ENCODE measurements at regions not wholly inside any gene's neighbourhood (a gene's known extent, or its start where the extent isn't known, plus 50 kb on each side); places are given as distances from the start of the nearest gene placed in this dataset.

DNA sequence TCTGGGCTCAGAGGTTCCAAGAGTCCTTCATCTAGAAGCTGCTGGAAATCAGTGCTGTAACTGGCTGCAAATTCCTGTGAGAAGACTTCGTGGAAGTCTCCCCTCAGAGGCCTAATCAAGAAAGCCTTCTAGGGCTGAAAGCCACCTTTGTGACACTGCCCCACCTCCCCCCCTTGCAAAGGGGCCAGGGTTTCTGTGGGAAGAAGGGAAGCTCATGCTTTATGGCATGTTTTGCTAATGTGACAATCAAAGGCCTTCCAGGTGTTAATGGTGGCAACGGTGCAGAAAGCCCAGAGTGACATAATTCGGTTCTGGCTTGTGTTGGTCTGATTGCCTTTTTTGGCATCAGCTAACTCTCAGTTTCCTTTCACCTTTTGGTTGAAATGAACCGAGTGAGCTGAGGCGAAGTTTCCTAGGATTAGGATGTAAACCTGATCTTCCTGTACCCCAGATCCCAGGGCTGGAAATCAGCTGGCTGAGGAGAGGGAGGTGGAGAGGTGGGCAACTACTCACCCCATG is 126.9 kb upstream of the TRIB2 start:
- DNase-seq (no peak), ATAC-seq (ENCODE audit: insufficient read depth, low FRiP score) (no peak)
- Histone ChIP-seq H3K27me3 (ENCODE audit: control insufficient read depth in 3 of 3, insufficient read depth in 3 of 3, low read length in 2 of 3) (no peaks in the 10 kb centered on the region), H3K9me3 (ENCODE audit: control insufficient read depth in 4 of 4, insufficient read depth in 3 of 4, low read length in 3 of 4) (no peaks in the 10 kb centered on the region), H3K4me1 (ENCODE audit: control insufficient read depth in 5 of 5, insufficient read depth in 5 of 5, low read length in 5 of 5) (peaks cover 0 to 2% (median 0%) of the 10 kb centered on the region in 5 donors), H3K9ac (ENCODE audit: insufficient read depth in 1 of 2, low read length in 2 of 2) (no peak overlapping the region), H3K27ac (ENCODE audit: low read depth in 1 of 2, low read length in 1 of 2) (no peak overlapping the region), H3K36me3 (ENCODE audit: control insufficient read depth in 4 of 4, insufficient read depth in 4 of 4, low read length in 4 of 4) (no peaks in the 10 kb centered on the region), H3K4me3 (no peak overlapping the region)
- 85 to 86% methylated on average over 5 of the region's 5 CpGs for WGBS, 2 donors
- TF ChIP-seq, protein P1, sequence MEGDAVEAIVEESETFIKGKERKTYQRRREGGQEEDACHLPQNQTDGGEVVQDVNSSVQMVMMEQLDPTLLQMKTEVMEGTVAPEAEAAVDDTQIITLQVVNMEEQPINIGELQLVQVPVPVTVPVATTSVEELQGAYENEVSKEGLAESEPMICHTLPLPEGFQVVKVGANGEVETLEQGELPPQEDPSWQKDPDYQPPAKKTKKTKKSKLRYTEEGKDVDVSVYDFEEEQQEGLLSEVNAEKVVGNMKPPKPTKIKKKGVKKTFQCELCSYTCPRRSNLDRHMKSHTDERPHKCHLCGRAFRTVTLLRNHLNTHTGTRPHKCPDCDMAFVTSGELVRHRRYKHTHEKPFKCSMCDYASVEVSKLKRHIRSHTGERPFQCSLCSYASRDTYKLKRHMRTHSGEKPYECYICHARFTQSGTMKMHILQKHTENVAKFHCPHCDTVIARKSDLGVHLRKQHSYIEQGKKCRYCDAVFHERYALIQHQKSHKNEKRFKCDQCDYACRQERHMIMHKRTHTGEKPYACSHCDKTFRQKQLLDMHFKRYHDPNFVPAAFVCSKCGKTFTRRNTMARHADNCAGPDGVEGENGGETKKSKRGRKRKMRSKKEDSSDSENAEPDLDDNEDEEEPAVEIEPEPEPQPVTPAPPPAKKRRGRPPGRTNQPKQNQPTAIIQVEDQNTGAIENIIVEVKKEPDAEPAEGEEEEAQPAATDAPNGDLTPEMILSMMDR (IDR thresholded peaks at IDR 0.05; ENCODE audit: control extremely low read depth, extremely low read depth), result no peak

DNA sequence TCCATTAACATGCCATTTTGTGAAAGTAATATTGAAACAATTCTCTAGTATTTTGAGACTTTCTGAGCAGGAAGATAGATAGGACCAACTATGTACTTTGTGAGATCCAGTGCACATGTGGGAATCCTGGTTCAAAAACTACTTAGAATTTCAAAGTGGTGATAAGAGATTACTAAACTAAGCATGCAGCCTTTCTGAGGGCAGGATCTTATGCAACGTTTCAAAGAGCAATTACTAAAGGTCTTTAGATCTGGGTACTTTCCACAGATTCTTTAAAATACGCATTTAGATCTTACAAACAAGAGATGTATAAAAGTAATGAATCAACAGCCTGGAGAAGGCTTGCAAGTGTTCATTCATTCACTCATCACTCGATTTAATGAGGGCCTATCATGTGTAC is 124.4 kb upstream of the TRIB2 start:
- H3K27ac ChIP-seq (ENCODE audit: low read depth in 1 of 2, low read length in 1 of 2), result no peak overlapping the region
- ATAC-seq (ENCODE audit: insufficient read depth, low FRiP score), result no peak
- WGBS, 2 donors, result 70 to 75% methylated on average over 3 of the region's 3 CpGs
- TF ChIP-seq, protein P1 (IDR thresholded peaks at IDR 0.05; ENCODE audit: control extremely low read depth, extremely low read depth), result no peak
- peaks cover 0 to 1% (median 0%) of the 10 kb centered on the region in 5 donors for H3K4me1 ChIP-seq (ENCODE audit: control insufficient read depth in 5 of 5, insufficient read depth in 5 of 5, low read length in 5 of 5)
- DNase-seq, result peak in 1 of 3 donors; percentile 41
- H3K4me3 ChIP-seq, result no peak overlapping the region
- no peaks in the 10 kb centered on the region for H3K27me3 ChIP-seq (ENCODE audit: control insufficient read depth in 3 of 3, insufficient read depth in 3 of 3, low read length in 2 of 3)
- no peaks in the 10 kb centered on the region for H3K36me3 ChIP-seq (ENCODE audit: control insufficient read depth in 4 of 4, insufficient read depth in 4 of 4, low read length in 4 of 4)
- no peak overlapping the region for H3K9ac ChIP-seq (ENCODE audit: insufficient read depth in 1 of 2, low read length in 2 of 2)
- peaks cover 0 to 2% (median 0%) of the 10 kb centered on the region in 4 donors for H3K9me3 ChIP-seq (ENCODE audit: control insufficient read depth in 4 of 4, insufficient read depth in 3 of 4, low read length in 3 of 4)

DNA sequence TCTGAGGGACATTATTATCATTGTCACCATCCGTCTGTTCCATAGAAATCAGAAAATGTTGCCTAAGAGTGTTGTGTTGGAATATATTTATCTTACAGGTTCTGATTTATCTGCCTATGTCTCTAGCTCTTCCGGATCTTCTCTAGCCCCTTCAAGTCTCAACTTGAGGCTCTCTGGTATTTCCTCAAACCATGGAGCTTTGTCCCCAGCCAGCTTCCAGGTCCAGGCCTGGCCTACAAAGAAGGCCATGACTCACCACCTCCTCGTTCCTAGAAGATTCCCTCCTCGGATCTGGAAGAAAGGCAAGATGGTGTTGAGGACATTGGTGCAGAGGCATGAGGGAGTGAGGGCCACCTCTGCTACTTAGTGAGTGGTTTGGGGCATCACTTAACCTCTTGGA is 122.1 kb upstream of the TRIB2 start:
- WGBS, 2 donors, result 92 to 95% methylated on average over 4 of the region's 4 CpGs
- TF ChIP-seq, protein P1 (IDR thresholded peaks at IDR 0.05; ENCODE audit: control extremely low read depth, extremely low read depth), result no peak
- Histone ChIP-seq H3K27ac (ENCODE audit: low read depth in 1 of 2, low read length in 1 of 2) (no peak overlapping the region), H3K9ac (ENCODE audit: insufficient read depth in 1 of 2, low read length in 2 of 2) (no peak overlapping the region), H3K4me1 (ENCODE audit: control insufficient read depth in 5 of 5, insufficient read depth in 5 of 5, low read length in 5 of 5) (peaks cover 0 to 4% (median 0%) of the 10 kb centered on the region in 5 donors), H3K36me3 (ENCODE audit: control insufficient read depth in 4 of 4, insufficient read depth in 4 of 4, low read length in 4 of 4) (no peaks in the 10 kb centered on the region), H3K9me3 (ENCODE audit: control insufficient read depth in 4 of 4, insufficient read depth in 3 of 4, low read length in 3 of 4) (peaks cover 0 to 2% (median 0%) of the 10 kb centered on the region in 4 donors), H3K27me3 (ENCODE audit: control insufficient read depth in 3 of 3, insufficient read depth in 3 of 3, low read length in 2 of 3) (no peaks in the 10 kb centered on the region), H3K4me3 (no peak overlapping the region)
- no peak for DNase-seq
- no peak for ATAC-seq (ENCODE audit: insufficient read depth, low FRiP score)

DNA sequence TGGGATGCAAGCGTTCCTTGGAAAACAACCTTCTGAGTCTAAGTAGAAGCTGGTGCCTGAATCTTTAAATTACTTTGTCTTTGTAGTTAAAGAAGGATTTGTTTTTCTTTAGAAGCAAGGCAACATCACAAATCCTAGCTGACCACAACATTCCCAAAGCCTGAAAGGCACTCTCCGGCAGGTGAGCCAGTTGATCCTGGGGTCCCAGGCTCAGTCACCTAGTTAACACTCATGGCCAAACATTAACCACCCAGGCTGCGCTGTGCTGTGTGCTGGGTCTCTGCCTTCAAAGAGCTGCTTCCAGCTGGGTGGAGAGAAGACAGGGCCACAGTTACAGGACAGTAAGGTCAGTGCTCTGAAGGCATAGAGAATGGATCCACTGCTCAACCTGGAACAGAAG is 120.0 kb upstream of the TRIB2 start:
- Histone ChIP-seq H3K4me1 (ENCODE audit: control insufficient read depth in 5 of 5, insufficient read depth in 5 of 5, low read length in 5 of 5) (peaks cover 0 to 3% (median 0%) of the 10 kb centered on the region in 5 donors), H3K36me3 (ENCODE audit: control insufficient read depth in 4 of 4, insufficient read depth in 4 of 4, low read length in 4 of 4) (no peaks in the 10 kb centered on the region), H3K27ac (ENCODE audit: low read depth in 1 of 2, low read length in 1 of 2) (no peak overlapping the region), H3K9ac (ENCODE audit: insufficient read depth in 1 of 2, low read length in 2 of 2) (no peak overlapping the region), H3K9me3 (ENCODE audit: control insufficient read depth in 4 of 4, insufficient read depth in 3 of 4, low read length in 3 of 4) (peaks cover 0 to 2% (median 0%) of the 10 kb centered on the region in 4 donors), H3K4me3 (no peak overlapping the region), H3K27me3 (ENCODE audit: control insufficient read depth in 3 of 3, insufficient read depth in 3 of 3, low read length in 2 of 3) (no peaks in the 10 kb centered on the region)
- DNase-seq, result no peak
- ATAC-seq (ENCODE audit: insufficient read depth, low FRiP score), result no peak
- TF ChIP-seq, protein P1 (IDR thresholded peaks at IDR 0.05; ENCODE audit: control extremely low read depth, extremely low read depth), result no peak
- 94 to 97% methylated on average over 3 of the region's 3 CpGs for WGBS, 2 donors

All from lung (tissue), 11 donors.